ENCODE measurements at regions not wholly inside any gene's neighbourhood (a gene's known extent, or its start where the extent isn't known, plus 50 kb on each side); places are given as distances from the start of the nearest gene placed in this dataset.

DNA sequence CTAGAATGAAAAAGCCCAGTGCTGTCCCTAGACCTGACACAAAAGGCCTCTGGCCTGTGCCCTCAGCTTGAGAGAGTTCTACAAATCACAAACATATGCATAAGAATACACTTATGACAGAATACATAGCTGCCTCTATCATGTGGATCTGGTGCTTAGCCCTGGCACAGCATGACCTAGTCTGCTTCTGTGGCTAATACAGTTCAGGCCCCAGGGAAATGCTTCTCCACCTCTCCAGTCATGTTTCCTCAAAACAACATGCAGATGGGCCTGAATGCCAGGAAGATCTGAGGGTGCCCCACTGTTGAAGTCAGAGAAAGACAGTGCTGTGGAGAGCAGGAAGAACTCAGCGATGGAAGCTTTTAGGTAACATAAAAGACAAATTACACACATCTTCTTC is 231.9 kb upstream of the SALL1 start:
- no peak overlapping the region for H3K4me3 Mint-ChIP-seq (ENCODE audit: unreplicated experiment)
- H3K9me3 Mint-ChIP-seq (ENCODE audit: unreplicated experiment), result peaks cover 1% of the 10 kb centered on the region
- H3K4me1 Mint-ChIP-seq (ENCODE audit: low read depth, unreplicated experiment), result no peaks in the 10 kb centered on the region
- DNase-seq, result no peak
- H3K27me3 Mint-ChIP-seq (ENCODE audit: unreplicated experiment), result no peaks in the 10 kb centered on the region
- no peaks in the 10 kb centered on the region for H3K36me3 Mint-ChIP-seq (ENCODE audit: unreplicated experiment)
- TF ChIP-seq, protein P1, sequence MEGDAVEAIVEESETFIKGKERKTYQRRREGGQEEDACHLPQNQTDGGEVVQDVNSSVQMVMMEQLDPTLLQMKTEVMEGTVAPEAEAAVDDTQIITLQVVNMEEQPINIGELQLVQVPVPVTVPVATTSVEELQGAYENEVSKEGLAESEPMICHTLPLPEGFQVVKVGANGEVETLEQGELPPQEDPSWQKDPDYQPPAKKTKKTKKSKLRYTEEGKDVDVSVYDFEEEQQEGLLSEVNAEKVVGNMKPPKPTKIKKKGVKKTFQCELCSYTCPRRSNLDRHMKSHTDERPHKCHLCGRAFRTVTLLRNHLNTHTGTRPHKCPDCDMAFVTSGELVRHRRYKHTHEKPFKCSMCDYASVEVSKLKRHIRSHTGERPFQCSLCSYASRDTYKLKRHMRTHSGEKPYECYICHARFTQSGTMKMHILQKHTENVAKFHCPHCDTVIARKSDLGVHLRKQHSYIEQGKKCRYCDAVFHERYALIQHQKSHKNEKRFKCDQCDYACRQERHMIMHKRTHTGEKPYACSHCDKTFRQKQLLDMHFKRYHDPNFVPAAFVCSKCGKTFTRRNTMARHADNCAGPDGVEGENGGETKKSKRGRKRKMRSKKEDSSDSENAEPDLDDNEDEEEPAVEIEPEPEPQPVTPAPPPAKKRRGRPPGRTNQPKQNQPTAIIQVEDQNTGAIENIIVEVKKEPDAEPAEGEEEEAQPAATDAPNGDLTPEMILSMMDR (IDR thresholded peaks at IDR 0.05; ENCODE audit: partially characterized antibody, unreplicated experiment), result no peak
- H3K27ac Mint-ChIP-seq (ENCODE audit: unreplicated experiment), result no peak overlapping the region

DNA sequence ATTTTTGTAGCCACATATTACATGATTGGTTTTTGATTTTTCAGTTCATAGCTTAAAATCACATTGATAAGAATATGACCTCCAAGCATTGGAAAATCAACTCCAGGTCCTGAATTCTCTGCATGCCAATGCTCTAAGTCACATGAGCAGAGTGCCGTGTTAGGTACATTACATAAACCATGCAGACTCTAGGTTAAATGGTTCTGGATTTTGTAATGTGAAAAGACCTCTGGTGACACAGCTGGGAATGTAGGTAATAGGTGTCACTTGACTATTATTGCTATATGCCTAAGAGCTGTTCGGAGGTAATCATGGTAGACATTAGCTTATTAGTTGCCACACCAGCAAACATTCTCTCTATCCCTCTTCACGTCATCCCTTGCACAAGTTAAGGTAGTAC is 231.1 kb upstream of the SALL1 start:
- TF ChIP-seq, protein P1 (IDR thresholded peaks at IDR 0.05; ENCODE audit: partially characterized antibody, unreplicated experiment), result no peak
- H3K27me3 Mint-ChIP-seq (ENCODE audit: unreplicated experiment), result no peaks in the 10 kb centered on the region
- no peak overlapping the region for H3K27ac Mint-ChIP-seq (ENCODE audit: unreplicated experiment)
- no peak overlapping the region for H3K4me3 Mint-ChIP-seq (ENCODE audit: unreplicated experiment)
- DNase-seq, result no peak
- H3K9me3 Mint-ChIP-seq (ENCODE audit: unreplicated experiment), result peaks cover 1% of the 10 kb centered on the region
- H3K36me3 Mint-ChIP-seq (ENCODE audit: unreplicated experiment), result no peaks in the 10 kb centered on the region
- no peaks in the 10 kb centered on the region for H3K4me1 Mint-ChIP-seq (ENCODE audit: low read depth, unreplicated experiment)

DNA sequence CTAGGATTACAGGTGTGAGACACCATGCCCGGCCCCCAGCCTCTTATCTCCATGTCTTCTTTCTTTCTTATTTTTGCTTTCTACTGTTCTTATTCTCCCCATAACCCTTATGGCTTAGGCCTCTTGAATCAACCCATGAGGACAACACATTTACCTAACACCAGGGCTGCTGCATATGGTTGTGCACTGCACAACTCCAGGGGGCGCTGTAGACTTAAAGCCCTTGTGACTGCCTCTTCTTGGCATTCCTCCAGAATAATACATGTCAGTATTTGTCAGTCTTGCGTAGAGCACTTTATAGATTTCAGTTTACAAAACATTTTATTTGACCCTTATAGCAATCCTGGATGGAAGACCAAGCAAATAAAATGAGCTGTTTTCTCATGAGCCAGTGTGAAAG is 225.0 kb upstream of the SALL1 start:
- H3K36me3 Mint-ChIP-seq (ENCODE audit: unreplicated experiment), result no peaks in the 10 kb centered on the region
- no peaks in the 10 kb centered on the region for H3K4me1 Mint-ChIP-seq (ENCODE audit: low read depth, unreplicated experiment)
- H3K27ac Mint-ChIP-seq (ENCODE audit: unreplicated experiment), result no peak overlapping the region
- TF ChIP-seq, protein P1 (IDR thresholded peaks at IDR 0.05; ENCODE audit: partially characterized antibody, unreplicated experiment), result peak; percentile 20
- H3K9me3 Mint-ChIP-seq (ENCODE audit: unreplicated experiment), result no peaks in the 10 kb centered on the region
- no peak for DNase-seq
- H3K27me3 Mint-ChIP-seq (ENCODE audit: unreplicated experiment), result peaks cover under 1% of the 10 kb centered on the region
- no peak overlapping the region for H3K4me3 Mint-ChIP-seq (ENCODE audit: unreplicated experiment)

DNA sequence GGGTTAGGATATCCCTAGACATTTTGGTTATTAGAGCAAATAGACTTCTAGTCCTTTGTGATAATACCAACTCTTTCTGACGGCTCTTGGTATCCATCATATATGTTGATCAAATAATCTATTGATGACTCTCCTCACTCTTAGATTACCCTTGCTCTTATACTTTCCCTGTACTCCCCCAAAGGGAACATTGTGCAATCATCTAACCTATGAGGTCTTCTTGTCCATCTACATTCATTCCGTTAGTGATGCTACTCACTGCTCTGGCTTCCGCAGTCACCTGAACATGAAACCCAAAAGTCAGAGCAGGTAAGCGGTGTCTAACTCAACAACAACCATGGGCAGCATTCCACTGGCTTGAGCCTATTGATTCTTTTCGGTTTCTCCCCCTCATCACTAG is 223.7 kb upstream of the SALL1 start:
- no peaks in the 10 kb centered on the region for H3K36me3 Mint-ChIP-seq (ENCODE audit: unreplicated experiment)
- TF ChIP-seq, protein P1 (IDR thresholded peaks at IDR 0.05; ENCODE audit: partially characterized antibody, unreplicated experiment), result no peak

DNA sequence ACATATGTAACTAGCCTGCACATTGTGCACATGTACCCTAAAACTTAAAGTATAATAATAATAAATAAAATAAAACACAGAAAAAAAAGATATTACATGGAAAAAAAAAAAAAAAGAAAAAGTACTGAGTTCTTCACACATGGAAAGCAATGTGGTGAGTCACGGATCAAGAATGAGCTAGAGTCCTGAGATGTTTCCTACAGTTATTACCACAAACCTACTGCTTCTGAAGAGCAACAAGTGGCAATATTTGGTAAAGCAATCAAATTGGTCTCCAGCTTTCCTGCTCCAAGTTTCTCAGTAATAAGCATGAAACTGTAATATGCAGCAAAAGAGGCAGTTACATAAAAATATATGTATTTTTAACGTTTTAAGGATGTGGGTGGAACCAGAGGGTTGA is 223.3 kb upstream of the SALL1 start:
- peaks cover 2% of the 10 kb centered on the region for H3K27me3 Mint-ChIP-seq (ENCODE audit: unreplicated experiment)
- no peak for DNase-seq
- no peaks in the 10 kb centered on the region for H3K9me3 Mint-ChIP-seq (ENCODE audit: unreplicated experiment)
- no peak overlapping the region for H3K27ac Mint-ChIP-seq (ENCODE audit: unreplicated experiment)
- H3K4me1 Mint-ChIP-seq (ENCODE audit: low read depth, unreplicated experiment), result no peaks in the 10 kb centered on the region
- TF ChIP-seq, protein P1 (IDR thresholded peaks at IDR 0.05; ENCODE audit: partially characterized antibody, unreplicated experiment), result no peak
- no peak overlapping the region for H3K4me3 Mint-ChIP-seq (ENCODE audit: unreplicated experiment)
- H3K36me3 Mint-ChIP-seq (ENCODE audit: unreplicated experiment), result no peaks in the 10 kb centered on the region

More for the DNA sequence above, 223.7 kb upstream of the SALL1 start:
- no peak for DNase-seq
- H3K9me3 Mint-ChIP-seq (ENCODE audit: unreplicated experiment), result no peaks in the 10 kb centered on the region
- H3K4me3 Mint-ChIP-seq (ENCODE audit: unreplicated experiment), result no peak overlapping the region
- no peaks in the 10 kb centered on the region for H3K4me1 Mint-ChIP-seq (ENCODE audit: low read depth, unreplicated experiment)
- no peak overlapping the region for H3K27ac Mint-ChIP-seq (ENCODE audit: unreplicated experiment)
- H3K27me3 Mint-ChIP-seq (ENCODE audit: unreplicated experiment), result peaks cover 2% of the 10 kb centered on the region

Data from glutamatergic neuron (in vitro differentiated cells).